HG02678 (cell line): ENCODE measurements at regions not wholly inside any gene's neighbourhood (a gene's known extent, or its start where the extent isn't known, plus 50 kb on each side); places are given as distances from the start of the nearest gene placed in this dataset.

Source experiments
- ATAC-seq: cut with Tn5 transposase; IDR thresholded peaks from one replicate; pipeline ENCODE4 v1.9.1; 2021; ENCODE audit warnings: mild to moderate bottlenecking, moderate library complexity; ENCODE audit not compliant: unreplicated experiment

DNA sequence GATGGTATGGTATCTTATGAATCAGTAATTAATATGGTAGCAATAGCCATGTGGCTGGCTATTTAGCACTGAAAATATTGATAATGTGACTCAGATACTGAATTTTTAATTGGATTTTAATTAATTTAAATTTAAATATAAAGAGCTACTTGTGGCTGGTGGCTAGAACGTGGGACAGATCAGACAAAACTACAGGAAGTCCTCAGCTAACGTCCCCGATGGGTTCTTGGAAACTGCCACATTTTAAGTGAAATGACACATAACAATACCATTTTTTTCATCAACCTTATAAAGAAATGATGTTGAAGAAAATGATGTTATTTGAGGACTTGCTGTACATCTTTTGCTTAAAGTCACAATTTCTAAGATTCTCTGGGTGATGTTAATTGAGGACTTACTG, 138.1 kb upstream of the FLRT2 start:
- ATAC-seq: no peak

DNA sequence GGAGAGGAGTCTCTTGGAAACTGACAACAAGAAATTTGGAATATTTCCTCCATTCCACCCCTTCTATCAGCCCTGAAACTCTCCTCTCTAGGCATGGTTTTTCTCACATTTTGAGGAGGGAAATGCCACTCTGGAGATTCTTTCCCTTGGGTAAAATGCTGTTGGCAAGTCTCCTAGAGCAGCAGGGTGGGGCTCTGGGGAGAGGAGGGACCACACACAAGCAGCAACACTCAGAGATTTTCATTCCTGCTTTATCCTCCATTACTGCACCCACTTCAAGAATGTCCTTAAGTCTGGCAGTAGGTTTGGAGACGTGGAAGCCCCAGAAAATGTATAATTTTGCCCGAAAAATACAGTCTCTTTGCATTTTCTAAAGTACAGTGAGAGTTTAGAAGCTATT, 130.8 kb upstream of the FLRT2 start:
- no peak for ATAC-seq

DNA sequence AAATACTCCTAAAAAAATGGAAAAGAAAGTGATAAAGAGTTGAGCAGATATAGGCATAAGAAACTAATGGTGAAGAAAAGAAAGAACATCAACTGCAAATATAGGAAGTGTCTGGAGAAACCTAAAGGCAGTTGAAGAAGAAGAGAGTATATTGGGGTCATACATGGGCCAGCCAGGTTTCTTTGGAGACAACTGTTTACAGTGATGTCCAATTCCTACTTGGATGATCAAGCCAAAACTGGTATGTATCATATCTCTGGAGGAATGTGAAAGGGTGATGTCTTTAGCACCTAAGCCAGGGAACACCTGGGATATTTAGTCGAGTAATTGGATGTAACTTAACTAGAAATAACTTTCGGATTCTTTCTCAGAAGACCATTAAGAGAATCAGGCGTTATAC, 129.3 kb upstream of the FLRT2 start:
- no peak for ATAC-seq

DNA sequence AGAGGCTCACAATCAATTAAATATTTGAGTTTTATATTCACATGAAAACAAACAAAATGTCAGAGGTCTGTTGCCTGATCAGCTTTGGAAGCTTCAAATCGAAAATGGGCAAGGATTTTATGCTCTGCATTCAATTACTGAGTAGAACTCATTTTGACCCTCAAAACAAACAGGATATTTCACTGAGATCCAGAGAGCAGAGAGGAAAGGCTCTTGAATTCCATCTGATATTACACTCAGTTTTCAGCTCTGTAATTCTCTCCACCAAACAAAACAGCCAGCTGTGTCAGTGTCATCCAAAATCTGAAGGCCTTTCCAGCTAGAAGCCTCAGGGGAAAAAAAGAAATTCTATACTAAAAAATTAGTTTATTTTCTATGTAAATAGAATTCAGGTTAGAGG, 128.6 kb upstream of the FLRT2 start:
- no peak for ATAC-seq

DNA sequence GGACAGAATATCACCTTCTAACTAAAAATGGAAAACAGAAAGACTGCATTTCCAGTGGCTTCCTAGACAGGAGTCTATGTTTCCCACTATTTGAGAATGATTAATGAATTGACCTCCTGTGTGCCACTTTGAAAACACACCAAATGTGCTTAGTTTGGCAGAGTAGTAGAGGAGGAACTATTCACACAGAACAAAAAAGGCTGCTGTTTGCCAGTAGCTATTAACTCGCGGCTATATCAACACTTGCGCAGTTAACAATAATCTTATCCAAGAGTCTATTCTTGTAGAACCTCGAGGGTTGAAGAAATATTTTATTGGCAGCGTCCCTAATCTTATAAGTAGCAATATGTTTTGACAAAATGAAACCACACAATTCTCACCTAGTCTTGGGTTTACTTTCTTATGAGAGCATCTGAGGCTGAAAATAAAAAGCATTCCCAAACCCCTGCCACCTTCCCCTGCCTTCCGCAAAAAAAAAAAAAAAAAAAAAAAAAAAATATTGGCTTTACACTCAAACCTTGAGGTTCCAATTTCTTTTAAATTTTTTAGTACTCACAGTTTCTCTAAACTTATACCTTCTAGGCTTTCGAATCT, 127.3 kb upstream of the FLRT2 start:
- no peak for ATAC-seq

DNA sequence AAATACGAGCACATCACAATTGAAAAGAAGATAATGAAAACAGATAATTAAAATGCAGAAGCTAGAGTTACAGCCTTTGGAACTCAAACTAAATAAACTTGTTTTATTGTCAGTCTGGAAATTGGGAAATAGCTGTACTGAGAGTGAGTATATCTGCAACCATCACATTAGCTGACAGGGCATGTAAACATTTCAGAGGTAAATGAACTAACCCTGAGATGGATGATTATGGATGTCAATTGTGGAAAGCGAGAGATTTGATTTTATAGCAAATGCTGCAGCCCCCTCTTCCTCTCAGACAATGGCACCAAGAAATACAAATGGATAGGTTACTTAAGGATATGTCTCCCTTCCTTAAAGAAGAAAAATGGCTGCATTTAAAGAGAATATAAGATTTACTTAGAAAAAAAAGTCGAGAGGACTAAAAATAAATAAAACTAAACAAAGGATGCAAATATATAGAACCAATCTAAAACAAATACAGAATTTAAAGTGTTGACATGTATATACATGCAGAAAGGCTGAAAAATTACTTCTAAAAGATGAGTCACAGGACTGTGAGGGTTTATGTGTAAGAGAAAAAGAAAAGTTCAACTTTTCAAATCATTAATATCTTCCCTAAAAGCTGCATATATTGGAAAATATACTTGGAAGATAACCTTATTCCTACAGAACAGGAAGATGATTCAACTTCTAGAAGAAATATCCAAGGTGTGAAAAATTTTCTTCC, 120.3 kb upstream of the FLRT2 start:
- ATAC-seq: no peak

DNA sequence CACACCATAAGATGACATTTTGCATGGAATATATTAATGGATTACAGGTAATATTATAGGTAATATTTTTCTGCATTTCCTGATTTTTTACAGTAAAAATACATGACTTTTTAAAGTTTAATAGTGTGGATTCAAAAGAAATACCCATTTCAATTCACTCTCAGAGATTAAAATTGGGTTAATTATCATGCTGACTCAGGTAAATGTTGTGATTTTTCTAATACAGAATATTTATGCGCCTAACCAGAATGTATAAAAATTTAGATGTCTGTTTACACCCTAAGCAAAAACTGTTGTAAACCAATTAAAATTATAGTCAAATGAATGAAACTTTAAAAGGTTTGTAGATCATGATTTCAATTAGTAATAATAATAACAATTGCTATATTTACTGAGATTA, 117.2 kb upstream of the FLRT2 start:
- ATAC-seq: no peak

DNA sequence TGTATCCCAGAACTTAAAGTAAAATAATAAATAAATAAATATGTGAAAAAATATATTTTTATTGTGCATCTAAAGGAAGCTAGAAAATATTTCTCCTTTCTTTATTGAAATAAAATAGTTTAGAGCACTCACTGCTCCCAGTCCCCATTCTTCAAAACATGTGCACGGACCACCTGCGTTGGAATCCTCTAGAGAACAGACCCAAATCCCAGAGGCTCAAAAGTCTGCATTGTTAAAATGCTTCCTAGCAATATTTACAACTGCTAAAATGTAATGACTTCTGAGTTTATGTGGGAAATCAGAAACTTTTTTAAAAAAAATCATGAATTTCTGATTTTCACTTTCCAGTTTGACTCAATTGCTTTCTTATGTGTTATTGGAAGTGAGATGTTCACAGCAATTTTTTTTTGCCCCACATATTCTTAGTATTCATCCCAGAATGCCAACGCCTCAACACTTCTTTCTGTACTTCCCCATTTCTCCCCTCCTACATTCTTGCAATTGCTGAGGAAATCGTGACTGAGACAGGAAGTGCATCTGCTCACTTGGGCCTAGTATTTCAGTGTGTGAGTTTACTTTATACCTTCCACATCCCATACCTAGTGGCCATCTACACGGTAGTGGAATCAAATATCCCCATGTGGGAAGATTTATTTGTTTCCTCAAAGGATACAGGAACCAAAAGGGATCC, 116.0 kb upstream of the FLRT2 start:
- no peak for ATAC-seq

DNA sequence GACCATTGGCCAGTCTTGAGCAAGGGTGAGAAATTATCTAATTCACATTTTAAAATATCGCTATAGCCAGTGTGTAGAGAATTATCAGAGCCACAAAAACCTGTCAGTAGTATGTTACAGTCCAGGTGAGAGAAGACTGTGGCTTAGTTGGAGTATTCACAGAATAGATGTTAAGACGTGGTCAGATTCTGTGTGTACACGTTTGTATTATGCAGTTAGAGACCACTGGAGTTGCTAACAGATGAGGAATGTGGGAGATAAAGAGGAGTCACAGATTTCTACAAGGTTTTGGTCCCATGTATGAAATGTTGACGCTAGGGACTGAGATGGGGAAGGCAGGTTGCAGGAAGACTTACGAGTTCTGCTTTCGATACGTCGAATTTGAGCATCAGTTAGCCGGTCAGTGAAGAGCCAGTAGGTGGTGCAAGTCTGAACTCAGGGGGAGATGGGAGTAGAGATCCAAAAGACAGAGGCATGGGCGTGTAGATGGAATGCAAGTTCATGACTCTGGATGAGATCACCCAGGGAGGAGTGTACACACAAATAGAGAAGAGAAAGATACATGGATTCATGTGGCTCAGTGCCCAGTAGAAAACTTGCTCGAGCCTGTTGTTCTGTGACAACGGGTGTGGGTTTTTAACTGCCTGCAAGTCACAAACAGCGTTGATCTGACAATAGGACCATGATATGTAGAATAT, 114.8 kb upstream of the FLRT2 start:
- no peak for ATAC-seq

DNA sequence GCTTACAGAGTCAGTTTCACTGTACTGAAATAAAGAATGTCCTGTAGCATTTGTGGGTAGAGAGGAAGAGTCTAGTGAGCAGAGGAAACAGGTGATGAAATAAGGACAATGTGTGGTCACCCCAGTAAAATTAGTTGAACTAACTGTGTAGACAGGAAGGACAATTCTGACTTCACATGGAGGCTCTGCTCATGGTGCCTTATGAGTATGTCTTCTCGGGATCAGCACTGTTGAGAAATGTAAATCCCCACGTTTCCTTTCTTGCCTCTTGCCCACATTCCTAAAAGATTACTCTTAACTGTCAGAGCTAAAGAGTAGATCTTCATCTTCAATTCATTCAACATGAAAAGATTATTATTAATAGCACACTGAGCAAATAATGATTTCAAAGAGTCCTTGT, 113.2 kb upstream of the FLRT2 start:
- ATAC-seq: no peak

DNA sequence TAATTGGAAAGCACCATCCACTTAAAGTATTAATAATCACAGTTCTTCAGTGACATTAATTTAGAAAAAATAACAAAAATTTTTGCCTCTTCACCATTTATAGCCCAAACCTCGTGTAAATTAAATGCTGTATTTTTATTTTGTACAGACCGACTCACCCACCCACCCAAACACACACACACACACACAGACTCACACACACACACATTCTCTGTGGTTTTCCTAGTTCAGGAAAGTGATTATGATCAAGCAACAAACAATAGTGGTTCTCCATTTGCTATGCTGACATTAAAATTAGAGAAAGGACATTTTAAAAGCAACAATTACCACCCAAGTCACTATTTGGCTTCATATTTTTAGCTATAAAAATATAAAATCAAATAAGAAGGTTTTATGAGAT, 112.5 kb upstream of the FLRT2 start:
- ATAC-seq: no peak

DNA sequence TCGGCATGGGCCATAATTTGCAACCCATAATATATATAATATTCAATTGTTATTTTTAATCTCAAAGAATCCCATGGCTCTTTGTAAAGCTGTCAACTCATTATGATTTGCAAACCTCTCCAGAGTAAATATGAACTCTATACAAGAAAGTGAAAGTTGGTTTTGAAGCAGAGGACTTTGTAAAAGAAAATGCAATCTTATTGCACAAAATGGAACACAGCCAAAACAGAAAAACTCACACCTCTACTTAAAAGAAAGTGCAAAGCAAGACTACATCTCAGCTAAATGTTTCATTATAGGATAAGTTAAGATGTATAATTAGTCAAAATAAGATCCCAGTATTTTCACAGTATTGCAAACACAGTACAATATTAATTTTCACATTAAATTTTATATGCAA, 111.2 kb upstream of the FLRT2 start:
- no peak for ATAC-seq

DNA sequence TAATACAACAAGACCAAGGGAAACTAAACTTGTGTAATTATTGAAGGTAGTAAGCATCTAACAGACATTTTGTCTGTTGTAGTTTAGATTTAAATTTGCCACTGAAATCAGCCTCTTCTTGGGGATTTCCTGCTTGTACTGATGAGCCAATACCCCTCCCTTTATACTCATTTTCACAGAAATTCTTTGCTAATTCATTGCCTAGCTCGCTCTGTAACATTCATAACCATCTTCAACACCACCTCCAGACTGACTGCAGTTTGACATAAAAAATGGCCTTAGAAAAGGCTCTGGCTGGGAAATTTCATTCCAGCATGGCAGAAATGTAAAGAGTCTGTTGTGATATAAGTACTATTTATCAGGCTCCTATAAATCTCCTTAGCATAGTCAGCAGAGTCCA, 109.7 kb upstream of the FLRT2 start:
- ATAC-seq: no peak

DNA sequence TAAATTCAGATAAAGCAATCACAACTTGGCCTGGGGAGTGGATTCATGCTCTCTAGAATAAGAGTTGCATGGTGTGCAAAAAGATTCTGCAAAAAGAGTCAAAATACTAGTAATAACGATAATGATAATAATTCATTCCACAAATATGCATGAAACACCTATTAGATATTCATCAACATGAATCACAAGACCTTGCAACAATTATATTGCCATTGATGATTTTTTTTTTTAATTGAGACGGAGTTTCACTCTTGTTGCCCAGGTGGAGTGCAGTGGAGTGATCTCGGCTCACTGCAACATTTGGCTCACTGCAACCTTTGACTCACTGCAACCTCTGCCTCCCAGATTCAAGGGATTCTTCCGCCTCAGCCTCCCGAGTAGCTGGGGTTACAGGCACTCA, 109.2 kb upstream of the FLRT2 start:
- ATAC-seq: no peak

DNA sequence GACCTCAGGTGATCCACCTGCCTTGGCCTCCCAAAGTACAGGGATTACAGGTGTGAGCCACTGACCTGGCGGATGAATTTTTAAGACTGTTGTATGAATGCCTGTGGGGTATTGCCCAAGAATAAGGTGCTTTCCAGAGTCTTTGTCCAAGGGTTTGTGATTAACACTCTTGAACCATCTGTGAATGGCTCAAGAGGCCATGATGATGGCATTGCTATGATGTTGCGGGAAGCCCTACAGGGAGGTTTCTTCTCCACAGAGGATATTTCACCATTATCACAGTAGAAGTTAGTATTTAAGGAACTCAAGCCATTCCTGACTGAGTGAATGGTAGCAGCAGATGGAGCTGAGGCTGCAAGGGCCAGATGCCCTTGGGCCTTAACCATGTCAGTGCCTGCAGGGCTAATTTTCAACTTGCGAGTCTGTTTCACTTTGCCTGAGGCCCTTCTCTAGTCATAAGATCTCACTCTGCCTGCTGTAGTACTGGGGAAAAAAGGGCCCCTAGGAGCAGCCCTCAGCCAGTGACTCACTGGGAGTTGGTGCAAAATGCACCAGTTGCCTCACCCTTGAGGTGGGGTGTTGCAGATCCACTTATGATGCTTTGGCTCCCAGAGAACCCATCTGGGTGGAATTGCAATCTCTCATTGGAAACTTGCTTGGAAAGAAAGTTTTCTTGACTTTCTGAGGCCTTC, 108.6 kb upstream of the FLRT2 start:
- ATAC-seq: no peak

DNA sequence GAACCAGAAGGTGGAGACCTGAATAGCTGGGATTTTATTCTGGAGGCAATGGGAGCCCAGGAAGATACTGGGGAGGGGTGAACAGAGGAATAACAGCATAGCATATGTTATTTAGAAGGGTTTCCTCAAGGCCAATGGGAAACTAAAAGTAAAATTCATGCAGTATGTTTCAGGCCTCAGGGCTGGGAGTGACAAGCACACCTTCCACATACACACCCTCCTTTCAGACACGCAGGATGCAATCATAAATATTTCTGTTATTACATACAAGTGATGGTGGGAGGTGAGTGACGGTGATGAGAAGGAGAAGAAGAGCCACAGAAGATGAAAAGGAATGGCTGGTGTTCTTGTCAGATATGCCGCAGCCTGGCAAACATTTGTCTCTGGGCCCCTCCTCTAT, 106.1 kb upstream of the FLRT2 start:
- no peak for ATAC-seq

DNA sequence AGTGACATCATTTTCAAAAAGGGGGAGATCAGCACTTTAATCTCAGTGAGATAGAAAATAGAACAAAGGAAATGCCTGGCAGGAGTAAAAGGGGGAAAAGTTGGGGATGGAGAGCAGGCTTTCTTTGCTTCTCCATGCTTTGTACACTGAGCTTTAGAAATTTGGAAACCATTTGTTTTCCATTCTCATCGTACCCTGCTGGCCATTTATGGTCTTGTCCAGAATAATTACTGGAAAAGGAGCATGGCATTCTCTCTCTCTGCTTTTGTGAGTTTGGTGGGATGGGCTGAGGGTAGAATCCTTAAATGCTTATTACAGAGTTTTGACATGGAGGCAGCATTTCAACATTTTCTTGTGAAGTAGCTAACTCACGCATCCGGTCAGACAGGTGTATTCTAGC, 104.4 kb upstream of the FLRT2 start:
- ATAC-seq: no peak

DNA sequence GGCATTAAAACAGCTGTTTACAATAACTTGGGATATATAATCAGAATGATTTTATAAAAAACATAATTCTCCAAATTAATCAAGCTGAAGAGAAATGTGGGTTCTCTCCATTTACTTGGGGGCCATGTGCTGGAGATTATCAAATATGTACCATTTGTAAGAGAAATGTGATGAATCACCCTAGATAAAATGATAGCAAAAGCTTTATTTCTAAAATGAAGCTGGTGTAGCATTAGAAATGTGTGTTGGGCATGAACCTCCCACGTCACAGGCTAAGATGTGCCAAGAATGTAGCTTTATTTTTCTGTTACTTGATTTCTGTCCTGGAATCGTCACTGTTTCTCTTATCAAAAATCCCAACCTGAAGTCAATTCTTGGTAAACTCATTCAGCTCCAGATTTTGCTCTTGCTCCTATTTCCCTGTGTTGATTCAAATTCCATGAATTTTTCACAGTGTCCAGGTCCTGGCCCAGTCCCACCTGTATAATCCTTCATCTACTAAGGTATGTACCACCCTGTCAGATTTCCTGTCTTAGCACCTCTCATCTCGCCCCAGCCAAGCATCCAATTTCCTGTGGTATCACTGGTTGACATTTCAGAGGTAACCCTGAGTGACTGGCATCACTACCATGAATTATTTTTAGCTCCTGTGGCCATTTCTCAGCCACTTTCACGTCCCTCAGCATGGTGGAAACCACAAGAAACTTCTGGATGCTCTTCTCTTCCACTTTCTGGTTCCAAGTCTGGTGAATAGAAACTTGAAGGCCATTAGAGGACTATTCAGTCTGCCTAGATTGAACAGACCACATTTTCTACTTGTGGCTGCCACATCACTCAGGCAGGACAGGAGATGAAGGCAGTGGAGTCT, 103.6 kb upstream of the FLRT2 start:
- no peak for ATAC-seq

DNA sequence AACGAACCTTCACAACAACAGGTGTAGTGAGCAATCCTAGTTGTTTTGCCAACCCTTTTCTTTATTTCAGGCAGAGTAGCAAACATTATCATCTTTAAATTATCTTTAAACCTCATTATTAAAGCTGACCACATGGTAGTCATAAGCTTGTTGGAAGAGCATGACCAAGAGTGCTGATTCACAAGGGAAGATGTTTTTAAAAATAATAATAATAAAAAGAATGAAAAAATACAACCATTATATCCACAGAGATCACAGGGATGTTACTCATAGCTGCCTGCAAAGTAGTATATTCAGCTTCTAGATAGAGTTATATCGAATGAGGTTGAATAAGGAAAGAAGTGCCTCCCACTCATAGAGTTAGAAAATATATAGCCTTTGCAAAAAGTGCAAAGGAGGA, 101.0 kb upstream of the FLRT2 start:
- no peak for ATAC-seq

DNA sequence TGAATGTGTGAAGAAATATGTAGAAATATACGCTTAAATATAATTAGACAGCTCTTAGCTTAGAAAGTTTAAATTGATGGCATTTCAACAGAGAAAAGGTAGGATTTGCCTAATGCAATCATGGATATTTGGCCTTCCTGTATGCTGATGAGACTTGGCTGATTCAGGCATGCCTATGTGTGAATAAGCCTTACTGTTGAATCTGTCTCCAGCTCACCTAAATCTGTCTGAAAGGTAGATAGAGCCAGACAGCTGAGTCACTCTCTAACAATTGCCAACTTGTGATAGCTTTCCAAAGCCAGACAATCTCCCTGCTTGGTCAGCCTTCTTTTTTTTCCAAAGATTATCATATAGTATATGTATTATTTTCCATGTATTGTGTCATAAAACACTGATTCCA, 92.8 kb upstream of the FLRT2 start:
- no peak for ATAC-seq
